ENCODE measurements at regions not wholly inside any gene's neighbourhood (a gene's known extent, or its start where the extent isn't known, plus 50 kb on each side); places are given as distances from the start of the nearest gene placed in this dataset.

- no peaks in the 10 kb centered on the region for H3K9me2 ChIP-seq (ENCODE audit: insufficient read depth)
- no peak overlapping the region for H3K4me2 ChIP-seq (ENCODE audit: low read length)
- H3K9me3 ChIP-seq (ENCODE audit: control insufficient read depth in 1 of 2, insufficient read depth in 1 of 2, low read depth in 1 of 2, low read length in 2 of 2), result no peaks in the 10 kb centered on the region
- H4K20me1 ChIP-seq (ENCODE audit: insufficient read depth), result no peaks in the 10 kb centered on the region
- DNase-seq (ENCODE audit: low read depth, low spot score), result no peak
- TF ChIP-seq ZFX (IDR thresholded peaks at IDR 0.05) (no peak), CEBPB (IDR thresholded peaks at IDR 0.05; ENCODE audit: low read depth) (no peak), JUND (IDR thresholded peaks at IDR 0.05) (no peak), YY1 (IDR thresholded peaks at IDR 0.05; ENCODE audit: extremely low read depth, insufficient replicate concordance, low read depth, low read length) (no peak), ELF1 (IDR thresholded peaks at IDR 0.05; ENCODE audit: borderline replicate concordance, low read depth) (no peak), POLR2AphosphoS5 (IDR thresholded peaks at IDR 0.05; ENCODE audit: low read depth, low read length) (no peak)
- TF ChIP-seq, protein P1, sequence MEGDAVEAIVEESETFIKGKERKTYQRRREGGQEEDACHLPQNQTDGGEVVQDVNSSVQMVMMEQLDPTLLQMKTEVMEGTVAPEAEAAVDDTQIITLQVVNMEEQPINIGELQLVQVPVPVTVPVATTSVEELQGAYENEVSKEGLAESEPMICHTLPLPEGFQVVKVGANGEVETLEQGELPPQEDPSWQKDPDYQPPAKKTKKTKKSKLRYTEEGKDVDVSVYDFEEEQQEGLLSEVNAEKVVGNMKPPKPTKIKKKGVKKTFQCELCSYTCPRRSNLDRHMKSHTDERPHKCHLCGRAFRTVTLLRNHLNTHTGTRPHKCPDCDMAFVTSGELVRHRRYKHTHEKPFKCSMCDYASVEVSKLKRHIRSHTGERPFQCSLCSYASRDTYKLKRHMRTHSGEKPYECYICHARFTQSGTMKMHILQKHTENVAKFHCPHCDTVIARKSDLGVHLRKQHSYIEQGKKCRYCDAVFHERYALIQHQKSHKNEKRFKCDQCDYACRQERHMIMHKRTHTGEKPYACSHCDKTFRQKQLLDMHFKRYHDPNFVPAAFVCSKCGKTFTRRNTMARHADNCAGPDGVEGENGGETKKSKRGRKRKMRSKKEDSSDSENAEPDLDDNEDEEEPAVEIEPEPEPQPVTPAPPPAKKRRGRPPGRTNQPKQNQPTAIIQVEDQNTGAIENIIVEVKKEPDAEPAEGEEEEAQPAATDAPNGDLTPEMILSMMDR (IDR thresholded peaks at IDR 0.05 in 2 of 3, conservative IDR thresholded peaks at IDR 0.05 in 1 of 3; ENCODE audit: borderline replicate concordance in 1 of 3, insufficient read depth in 1 of 3, low read depth in 2 of 3, low read length in 2 of 3), result no peak
- TF ChIP-seq, protein P2, sequence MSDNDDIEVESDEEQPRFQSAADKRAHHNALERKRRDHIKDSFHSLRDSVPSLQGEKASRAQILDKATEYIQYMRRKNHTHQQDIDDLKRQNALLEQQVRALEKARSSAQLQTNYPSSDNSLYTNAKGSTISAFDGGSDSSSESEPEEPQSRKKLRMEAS (IDR thresholded peaks at IDR 0.05), result no peak
- H3K36me3 ChIP-seq (ENCODE audit: control insufficient read depth in 1 of 2, insufficient read depth in 2 of 2, low read length in 2 of 2), result no peaks in the 10 kb centered on the region
- no peak for ATAC-seq
- intact Hi-C loops (cut with micrococcal nuclease), result no loop called here
- no peak overlapping the region for H2AFZ ChIP-seq (ENCODE audit: low read depth, low read length, poor library complexity, severe bottlenecking)
- no TSS peak for BruUV-seq (replicated peaks)
- H3K27me3 ChIP-seq (ENCODE audit: insufficient read depth, low read length), result no peaks in the 10 kb centered on the region; the same call in 1 of the 2 replicates
- ChIA-PET CTCF (interaction anchor here (1.1 kb wide), 1 partner anchor 16 kb away, joined by 3 read pairs; no protein-coding TSS in a partner anchor), POLR2A (no interaction called here), RAD21 (ENCODE audit: low non-redundant PET in 1 of 2, low total read pairs in 2 of 2, uncharacterized antibody in 2 of 2, unreplicated experiment in 2 of 2) (no interaction called here)
- H3K79me2 ChIP-seq (ENCODE audit: insufficient read depth, low read length), result no peaks in the 10 kb centered on the region
- H3K27ac ChIP-seq (ENCODE audit: low read depth, low read length), result no peak overlapping the region
- no peak overlapping the region for H3K9ac ChIP-seq (ENCODE audit: low read length)
- no peak overlapping the region for H3K4me3 ChIP-seq (replicated peaks in 1 of 2; ENCODE audit: low read depth in 1 of 2, low read length in 2 of 2)
- no peaks in the 10 kb centered on the region for H3K4me1 ChIP-seq (ENCODE audit: control insufficient read depth in 1 of 2, insufficient read depth in 2 of 2, low read length in 2 of 2)
Measured at GRCh38 chr7:60017-60675, 132.2 kb upstream of the FAM20C start.
